GM21786 (cell line): ENCODE measurements at regions not wholly inside any gene's neighbourhood (a gene's known extent, or its start where the extent isn't known, plus 50 kb on each side); places are given as distances from the start of the nearest gene placed in this dataset.
"Not testable (repeated sequence)": the region's sequence is repeated elsewhere in the genome, so short reads cannot be mapped to it uniquely, and the experiment has no call there.

Experiments
- ATAC-seq: cut with Tn5 transposase; IDR thresholded peaks from one replicate; pipeline ENCODE4 v1.9.1; 2021; ENCODE audit not compliant: unreplicated experiment

GRCh38 chr5:121426153-121426552, 425.5 kb upstream of the FTMT start:
- ATAC-seq = no peak

- ATAC-seq = no peak
These were observed 421.9 kb upstream of the FTMT start for GRCh38 chr5:121429761-121430160.

- no peak for ATAC-seq
These were observed 421.1 kb upstream of the FTMT start for GRCh38 chr5:121430538-121430937.

GRCh38 chr5:121445511-121445910, 406.2 kb upstream of the FTMT start:
- no peak for ATAC-seq

GRCh38 chr5:121462441-121462840, 389.2 kb upstream of the FTMT start:
- ATAC-seq = no peak

GRCh38 chr5:121471222-121471621, 380.5 kb upstream of the FTMT start:
- ATAC-seq = not testable (repeated sequence)

GRCh38 chr5:121478636-121479035, 373.0 kb upstream of the FTMT start:
- ATAC-seq = no peak

- ATAC-seq = no peak
These were observed 372.3 kb upstream of the FTMT start for GRCh38 chr5:121479337-121479736.

- no peak for ATAC-seq
These were observed 366.4 kb upstream of the FTMT start for GRCh38 chr5:121485281-121485680.

GRCh38 chr5:121485999-121486398, 365.7 kb upstream of the FTMT start:
- not testable (repeated sequence) for ATAC-seq

GRCh38 chr5:121489972-121490371, 361.7 kb upstream of the FTMT start:
- no peak for ATAC-seq

GRCh38 chr5:121497176-121497575, 354.5 kb upstream of the FTMT start:
- no peak for ATAC-seq

- ATAC-seq = no peak
These were observed 351.4 kb upstream of the FTMT start for GRCh38 chr5:121500310-121500709.

- ATAC-seq = no peak
These were observed 348.4 kb upstream of the FTMT start for GRCh38 chr5:121503111-121503840.

- ATAC-seq = no peak
These were observed 334.7 kb upstream of the FTMT start for GRCh38 chr5:121516997-121517396.

GRCh38 chr5:121525706-121526105, 326.0 kb upstream of the FTMT start:
- ATAC-seq = no peak

- ATAC-seq = no peak
These were observed 324.8 kb upstream of the FTMT start for GRCh38 chr5:121526908-121527307.

GRCh38 chr5:121533814-121534213, 317.9 kb upstream of the FTMT start:
- no peak for ATAC-seq

- ATAC-seq = no peak
These were observed 300.7 kb upstream of the FTMT start for GRCh38 chr5:121550989-121551388.

GRCh38 chr5:121559832-121560231, 291.9 kb upstream of the FTMT start:
- ATAC-seq = no peak

GRCh38 chr5:121572061-121572460, 279.6 kb upstream of the FTMT start:
- ATAC-seq = no peak

- no peak for ATAC-seq
These were observed 277.8 kb upstream of the FTMT start for GRCh38 chr5:121573721-121574382.

- ATAC-seq = no peak
These were observed 270.1 kb upstream of the FTMT start for GRCh38 chr5:121581588-121581987.
